PFSK-1 (cell line): ENCODE measurements at regions not wholly inside any gene's neighbourhood (a gene's known extent, or its start where the extent isn't known, plus 50 kb on each side); places are given as distances from the start of the nearest gene placed in this dataset.

Source experiments
- FOXP2 ChIP-seq: optimal IDR thresholded peaks from 2 replicates; pipeline ENCODE3; 2011; ENCODE audit warnings: borderline replicate concordance, control low read depth, inconsistent platforms; ENCODE audit not compliant: insufficient read depth; ENCODE audit errors: extremely low read length, extremely low read depth
- POLR2AphosphoS5 ChIP-seq: IDR thresholded peaks from 2 replicates; pipeline ENCODE4 v1.6.1; 2012; ENCODE audit warnings: low read depth, mild to moderate bottlenecking, control low read depth, low read length, moderate library complexity
- REST ChIP-seq, 2 experiments: IDR thresholded peaks; 2 replicates each; pipeline versions ENCODE4 v1.6.1 to v1.8.0; 2011 to 2012; ENCODE audit warnings: low read depth in 2 of 2, low read length in 2 of 2, control low read depth in 1 of 2, inconsistent platforms in 1 of 2, mild to moderate bottlenecking in 1 of 2, moderate library complexity in 1 of 2; ENCODE audit not compliant: insufficient read depth in 1 of 2
- SIN3A ChIP-seq: IDR thresholded peaks from 2 replicates; pipeline ENCODE4 v1.6.1; 2012; ENCODE audit warnings: mild to moderate bottlenecking, low read length, moderate library complexity, borderline replicate concordance; ENCODE audit not compliant: insufficient read depth
- TAF1 ChIP-seq: IDR thresholded peaks from 2 replicates; pipeline ENCODE4 v1.6.1; 2012; ENCODE audit warnings: low read length, control low read depth, borderline replicate concordance; ENCODE audit not compliant: insufficient read depth

GRCh38 chr11:115617767-115618166, 113.6 kb upstream of the CADM1 start:
- no peak for TF ChIP-seq TAF1
- TF ChIP-seq REST (IDR thresholded peaks at IDR 0.05; ENCODE audit: insufficient read depth in 1 of 2, low read depth in 2 of 2, low read length in 2 of 2) = no peak
- no peak for TF ChIP-seq POLR2AphosphoS5
- TF ChIP-seq SIN3A = no peak
- TF ChIP-seq FOXP2 = no peak

GRCh38 chr11:115616971-115617370, 112.8 kb upstream of the CADM1 start:
- TF ChIP-seq FOXP2 (no peak), TAF1 (no peak), POLR2AphosphoS5 (no peak)

GRCh38 chr11:115613986-115614632, 109.9 kb upstream of the CADM1 start:
- TF ChIP-seq FOXP2 (no peak), SIN3A (no peak), REST (IDR thresholded peaks at IDR 0.05; ENCODE audit: insufficient read depth in 1 of 2, low read depth in 2 of 2, low read length in 2 of 2) (no peak), TAF1 (no peak), POLR2AphosphoS5 (no peak)

- TF ChIP-seq TAF1 (no peak), POLR2AphosphoS5 (no peak), SIN3A (no peak), FOXP2 (no peak), REST (IDR thresholded peaks at IDR 0.05; ENCODE audit: insufficient read depth in 1 of 2, low read depth in 2 of 2, low read length in 2 of 2) (no peak)
Observed at GRCh38 chr11:115613004-115613403, 108.8 kb upstream of the CADM1 start.

- no peak for TF ChIP-seq TAF1
- TF ChIP-seq REST (IDR thresholded peaks at IDR 0.05; ENCODE audit: insufficient read depth in 1 of 2, low read depth in 2 of 2, low read length in 2 of 2) = no peak
- TF ChIP-seq POLR2AphosphoS5 = no peak
- TF ChIP-seq SIN3A = no peak
- TF ChIP-seq FOXP2 = no peak
Observed at GRCh38 chr11:115612046-115612730, 108.0 kb upstream of the CADM1 start.
